GM10266 (cell line): ENCODE measurements at regions not wholly inside any gene's neighbourhood (a gene's known extent, or its start where the extent isn't known, plus 50 kb on each side); places are given as distances from the start of the nearest gene placed in this dataset.

Experiments
- DNase-seq: peaks from one replicate; pipeline ENCODE4 v3.0.0; 2012; ENCODE audit errors: extremely low spot score
- CTCF ChIP-seq: IDR thresholded peaks from 2 replicates; pipeline ENCODE4 v1.5.1; 2012; ENCODE audit warnings: mild to moderate bottlenecking, low read depth; ENCODE audit not compliant: control insufficient read depth, insufficient read depth; ENCODE audit errors: missing control alignments

GRCh38 chr18:7338846-7339245 lies 108.0 kb downstream of the LRRC30 start:
- no peak for TF ChIP-seq CTCF
- no peak for DNase-seq

- TF ChIP-seq CTCF: no peak
- no peak for DNase-seq
Measured at GRCh38 chr18:7341581-7342337, 110.9 kb downstream of the LRRC30 start.

GRCh38 chr18:7349181-7349837 lies 118.4 kb downstream of the LRRC30 start:
- DNase-seq: no peak
- no peak for TF ChIP-seq CTCF

GRCh38 chr18:7358989-7359726 lies 128.3 kb downstream of the LRRC30 start:
- no peak for DNase-seq
- TF ChIP-seq CTCF: no peak

- TF ChIP-seq CTCF: no peak
Measured at GRCh38 chr18:7360606-7361170, 129.8 kb downstream of the LRRC30 start.

GRCh38 chr18:7363338-7363737 lies 132.4 kb downstream of the LRRC30 start:
- TF ChIP-seq CTCF: no peak
- DNase-seq: no peak

More at GRCh38 chr18:7360606-7361170, 129.8 kb downstream of the LRRC30 start:
- no peak for DNase-seq
